H1 (cell line): ENCODE measurements at regions not wholly inside any gene's neighbourhood (a gene's known extent, or its start where the extent isn't known, plus 50 kb on each side); places are given as distances from the start of the nearest gene placed in this dataset.

Experiments
- CREB1 ChIP-seq: IDR thresholded peaks from 2 replicates; pipeline ENCODE4 v1.6.1; 2012; ENCODE audit warnings: inconsistent platforms
- HDAC2 ChIP-seq, 2 experiments: fragments of 300-600 bp in 1 of 2; sonication (generic) in 1 of 2; IDR thresholded peaks; 2 replicates each; pipeline ENCODE4 v1.6.1; 2011 to 2012; ENCODE audit warnings: low read depth in 2 of 2, low read length in 2 of 2, mild to moderate bottlenecking in 2 of 2, moderate library complexity in 2 of 2, borderline replicate concordance in 1 of 2, inconsistent platforms in 1 of 2
- PHF8 ChIP-seq: fragments of 200-600 bp; sonication (generic); conservative IDR thresholded peaks from 2 replicates; pipeline ENCODE4 v1.7.1; 2012; ENCODE audit warnings: low read depth, mild to moderate bottlenecking, inconsistent platforms, low read length, moderate library complexity
- POLR2AphosphoS5 ChIP-seq: IDR thresholded peaks from 2 replicates; pipeline ENCODE4 v1.6.1; 2011; ENCODE audit warnings: low read depth, low read length
- RAD21 ChIP-seq, 2 experiments: IDR thresholded peaks in 1 of 2; conservative IDR thresholded peaks in 1 of 2; 2 replicates each; pipeline ENCODE4 v1.6.1; 2011; ENCODE audit warnings: low read depth in 2 of 2, low read length in 2 of 2, improper control_type of control experiment in 1 of 2, inconsistent platforms in 1 of 2, mild to moderate bottlenecking in 1 of 2, moderate library complexity in 1 of 2
- SAP30 ChIP-seq: fragments of 300-600 bp; sonication (generic); IDR thresholded peaks from 2 replicates; pipeline ENCODE4 v1.7.1; 2012; ENCODE audit warnings: low read length, moderate library complexity, mild to moderate bottlenecking, inconsistent platforms; ENCODE audit not compliant: insufficient read depth, insufficient replicate concordance
- SP1 ChIP-seq: IDR thresholded peaks from 2 replicates; pipeline ENCODE4 v1.6.1; 2011; ENCODE audit warnings: low read depth, low read length
- TAF1 ChIP-seq: IDR thresholded peaks from 2 replicates; pipeline ENCODE4 v1.6.1; 2011; ENCODE audit warnings: mild to moderate bottlenecking, low read depth, low read length
- YY1 ChIP-seq: IDR thresholded peaks from 2 replicates; pipeline ENCODE4 v1.6.1; 2011; ENCODE audit warnings: low read depth, mild to moderate bottlenecking, low read length
- TF ChIP-seq, protein P1 (sequence below): IDR thresholded peaks from 2 replicates; pipeline ENCODE4 v1.6.1; 2012; ENCODE audit warnings: inconsistent platforms

- no peak for TF ChIP-seq SP1
- no peak for TF ChIP-seq YY1
- TF ChIP-seq TAF1 = no peak
- TF ChIP-seq RAD21 (IDR thresholded peaks at IDR 0.05 in 1 of 2, conservative IDR thresholded peaks at IDR 0.05 in 1 of 2; ENCODE audit: low read depth in 2 of 2, low read length in 2 of 2) = no peak
- TF ChIP-seq CREB1 = no peak
- TF ChIP-seq, protein P1, sequence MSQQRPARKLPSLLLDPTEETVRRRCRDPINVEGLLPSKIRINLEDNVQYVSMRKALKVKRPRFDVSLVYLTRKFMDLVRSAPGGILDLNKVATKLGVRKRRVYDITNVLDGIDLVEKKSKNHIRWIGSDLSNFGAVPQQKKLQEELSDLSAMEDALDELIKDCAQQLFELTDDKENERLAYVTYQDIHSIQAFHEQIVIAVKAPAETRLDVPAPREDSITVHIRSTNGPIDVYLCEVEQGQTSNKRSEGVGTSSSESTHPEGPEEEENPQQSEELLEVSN = no peak
- no peak for TF ChIP-seq SAP30
- no peak for TF ChIP-seq HDAC2 (IDR thresholded peaks at IDR 0.05; ENCODE audit: borderline replicate concordance in 1 of 2, low read depth in 2 of 2, low read length in 2 of 2)
- no peak for TF ChIP-seq PHF8
- TF ChIP-seq POLR2AphosphoS5 = no peak
Measured at GRCh38 chr2:76202866-76203265, 492.2 kb upstream of the GCFC2 start.
